WTC11 (cell line): ENCODE measurements at regions not wholly inside any gene's neighbourhood (a gene's known extent, or its start where the extent isn't known, plus 50 kb on each side); places are given as distances from the start of the nearest gene placed in this dataset.

Source experiments
- ATAC-seq: fragments of 200-7000 bp; cut with Tn5 transposase; 2 replicates; pipeline ENCODE4 v1.10.0; 2021; ENCODE audit warnings: mild to moderate bottlenecking, moderate library complexity
- CTCF ChIA-PET: fragments of 300-600 bp; sonication (Branson Sonifier 250); formaldehyde crosslinking; loops from one replicate; lab custom pipeline; 2021; ENCODE audit warnings: antibody characterized with exemption; lab: Charles Lee
- POLR2A ChIA-PET: fragments of 350-600 bp; sonication (Branson Sonifier 250); formaldehyde crosslinking; loops from one replicate; lab custom pipeline; 2021; ENCODE audit warnings: antibody characterized with exemption; lab: Charles Lee
- DNase-seq: peaks from one replicate; pipeline ENCODE4 v3.0.0; 2021; ENCODE audit warnings: low spot score
- H3K27ac Mint-ChIP-seq: 2 replicates; pipeline ENCODE4 v1.8.0; 2021; ENCODE audit warnings: mixed read lengths
- H3K27me3 Mint-ChIP-seq: 2 replicates; pipeline ENCODE4 v1.8.0; 2021; ENCODE audit warnings: low read depth, mild to moderate bottlenecking, moderate library complexity, mixed read lengths
- H3K36me3 Mint-ChIP-seq: 2 replicates; pipeline ENCODE4 v1.8.0; 2021; ENCODE audit warnings: mixed read lengths
- H3K4me1 Mint-ChIP-seq: 2 replicates; pipeline ENCODE4 v1.8.0; 2022; ENCODE audit warnings: mixed read lengths
- H3K4me3 Mint-ChIP-seq: 2 replicates; pipeline ENCODE4 v1.8.0; 2021; ENCODE audit warnings: mild to moderate bottlenecking, moderate library complexity, mixed read lengths
- H3K9me3 Mint-ChIP-seq: 2 replicates; pipeline ENCODE4 v1.8.0; 2021; ENCODE audit warnings: mixed read lengths
- AR ChIP-seq: fragments of 250-450 bp; sonication (Bioruptor Pico); IDR thresholded peaks from 2 replicates; pipeline ENCODE4 v1.9.0; 2021; ENCODE audit warnings: mild to moderate bottlenecking
- ARID4B ChIP-seq: sonication (generic); formaldehyde crosslinking; IDR thresholded peaks from 2 replicates; pipeline ENCODE4 v1.8.0; 2023; ENCODE audit warnings: missing genetic modification reagents, mild to moderate bottlenecking, borderline replicate concordance
- CDX4 ChIP-seq: fragments of 250-450 bp; sonication (Bioruptor Pico); IDR thresholded peaks from 2 replicates; pipeline ENCODE4 v1.9.0; 2021; ENCODE audit warnings: moderate library complexity, mild to moderate bottlenecking, inconsistent platforms, borderline replicate concordance
- CTCF ChIP-seq: fragments of 200-600 bp; IDR thresholded peaks from 2 replicates; pipeline ENCODE4 v1.8.0; 2022; ENCODE audit warnings: antibody characterized with exemption
- ELF4 ChIP-seq: sonication (generic); formaldehyde crosslinking; IDR thresholded peaks from 2 replicates; pipeline ENCODE4 v1.8.1; 2022; ENCODE audit warnings: low read depth, mild to moderate bottlenecking, moderate library complexity, missing genetic modification reagents
- FOXP1 ChIP-seq: sonication (generic); formaldehyde crosslinking; IDR thresholded peaks from 2 replicates; pipeline ENCODE4 v1.8.0; 2022; ENCODE audit warnings: missing genetic modification reagents, mild to moderate bottlenecking, moderate library complexity, borderline replicate concordance
- HMGXB4 ChIP-seq: sonication (generic); formaldehyde crosslinking; IDR thresholded peaks from 2 replicates; pipeline ENCODE4 v1.8.1; 2023; ENCODE audit warnings: mild to moderate bottlenecking, moderate library complexity, missing genetic modification reagents
- IRF2 ChIP-seq: sonication (generic); formaldehyde crosslinking; IDR thresholded peaks from 2 replicates; pipeline ENCODE4 v1.8.0; 2022; ENCODE audit warnings: low read depth, missing genetic modification reagents, borderline replicate concordance
- NFE2L1 ChIP-seq: sonication (generic); formaldehyde crosslinking; IDR thresholded peaks from 2 replicates; pipeline ENCODE4 v1.8.1; 2023; ENCODE audit warnings: missing genetic modification reagents
- NFYB ChIP-seq: sonication (generic); formaldehyde crosslinking; conservative IDR thresholded peaks from 2 replicates; pipeline ENCODE4 v1.8.0; 2022; ENCODE audit warnings: low read depth, missing genetic modification reagents
- NR1H2 ChIP-seq: sonication (generic); formaldehyde crosslinking; IDR thresholded peaks from 2 replicates; pipeline ENCODE4 v1.9.0; 2021; ENCODE audit warnings: mild to moderate bottlenecking, moderate library complexity, missing genetic modification reagents
- NR2C2 ChIP-seq: sonication (generic); formaldehyde crosslinking; IDR thresholded peaks from 2 replicates; pipeline ENCODE4 v1.8.0; 2022; ENCODE audit warnings: mild to moderate bottlenecking, missing genetic modification reagents
- NR3C1 ChIP-seq: sonication (generic); formaldehyde crosslinking; conservative IDR thresholded peaks from 2 replicates; pipeline ENCODE4 v1.8.1; 2023; ENCODE audit warnings: low read depth, mild to moderate bottlenecking, missing genetic modification reagents
- PRDM15 ChIP-seq: sonication (generic); formaldehyde crosslinking; IDR thresholded peaks from 2 replicates; pipeline ENCODE4 v1.8.0; 2022; ENCODE audit warnings: missing genetic modification reagents
- RELA ChIP-seq: sonication (generic); formaldehyde crosslinking; IDR thresholded peaks from 2 replicates; pipeline ENCODE4 v1.8.1; 2022; ENCODE audit warnings: missing genetic modification reagents, mild to moderate bottlenecking, borderline replicate concordance
- SP1 ChIP-seq: sonication (generic); formaldehyde crosslinking; conservative IDR thresholded peaks from 2 replicates; pipeline ENCODE4 v1.8.1; 2022; ENCODE audit warnings: missing genetic modification reagents
- TEAD1 ChIP-seq: sonication (generic); formaldehyde crosslinking; IDR thresholded peaks from 2 replicates; pipeline ENCODE4 v1.8.0; 2022; ENCODE audit warnings: mild to moderate bottlenecking, missing genetic modification reagents
- TP53 ChIP-seq: sonication (generic); formaldehyde crosslinking; IDR thresholded peaks from 2 replicates; pipeline ENCODE4 v1.8.1; 2023; ENCODE audit warnings: mild to moderate bottlenecking, missing genetic modification reagents
- USF1 ChIP-seq: sonication (generic); formaldehyde crosslinking; IDR thresholded peaks from 2 replicates; pipeline ENCODE4 v1.8.0; 2022; ENCODE audit warnings: mild to moderate bottlenecking, missing genetic modification reagents
- ZNF263 ChIP-seq: sonication (generic); formaldehyde crosslinking; IDR thresholded peaks from 2 replicates; pipeline ENCODE4 v1.8.1; 2022; ENCODE audit warnings: low read depth, mild to moderate bottlenecking, moderate library complexity, missing genetic modification reagents
- ZNF317 ChIP-seq: sonication (generic); formaldehyde crosslinking; IDR thresholded peaks from 2 replicates; pipeline ENCODE4 v1.8.1; 2023; ENCODE audit warnings: low read depth, mild to moderate bottlenecking, moderate library complexity, missing genetic modification reagents, borderline replicate concordance

- no peak for TF ChIP-seq IRF2 (CRISPR knock-in tag)
- no peak for TF ChIP-seq NFE2L1 (CRISPR knock-in tag)
- TF ChIP-seq NFYB (CRISPR knock-in tag) = no peak
- no peak for TF ChIP-seq ZNF263 (CRISPR knock-in tag)
- no peak for TF ChIP-seq NR1H2 (CRISPR knock-in tag)
- TF ChIP-seq RELA = no peak
- TF ChIP-seq FOXP1 (CRISPR knock-in tag) = no peak
- TF ChIP-seq SP1 = no peak
- TF ChIP-seq, all 79 proteins: peak for 0
These were observed 205.1 kb upstream of the ELAC2 start (continued) for GRCh38 chr17:13222975-13223374.

GRCh38 chr17:13212860-13213259, 195.0 kb upstream of the ELAC2 start:
- no peak overlapping the region for H3K4me3 Mint-ChIP-seq
- POLR2A ChIA-PET = no interaction called here
- H3K36me3 Mint-ChIP-seq = no peaks in the 10 kb centered on the region; the same call in 1 of the 2 replicates
- TF ChIP-seq NR3C1 (CRISPR knock-in tag) (no peak), AR (no peak), CTCF (no peak), USF1 (CRISPR knock-in tag) (no peak), ELF4 (no peak), HMGXB4 (CRISPR knock-in tag) (no peak), SP1 (no peak), CDX4 (CRISPR knock-in tag) (no peak), ZNF317 (CRISPR knock-in tag) (no peak), TEAD1 (no peak), PRDM15 (no peak), RELA (no peak), ARID4B (CRISPR knock-in tag) (no peak), NR2C2 (CRISPR knock-in tag) (no peak), TP53 (CRISPR knock-in tag) (no peak)

More at GRCh38 chr17:13212860-13213259, 195.0 kb upstream of the ELAC2 start:
- Mint-ChIP-seq H3K4me1 (no peaks in the 10 kb centered on the region), H3K27me3 (no peaks in the 10 kb centered on the region; the same call in 1 of the 2 replicates), H3K27ac (no peak overlapping the region), H3K9me3 (peaks cover 38% of the 10 kb centered on the region)
- ATAC-seq = no peak
- DNase-seq = no peak
- CTCF ChIA-PET = no interaction called here
